HG03469 (cell line): ENCODE measurements at regions not wholly inside any gene's neighbourhood (a gene's known extent, or its start where the extent isn't known, plus 50 kb on each side); places are given as distances from the start of the nearest gene placed in this dataset.
"Not testable (repeated sequence)": the region's sequence is repeated elsewhere in the genome, so short reads cannot be mapped to it uniquely, and the experiment has no call there.

Source experiments
- ATAC-seq: cut with Tn5 transposase; IDR thresholded peaks from one replicate; pipeline ENCODE4 v1.9.1; 2021; ENCODE audit warnings: mild to moderate bottlenecking, moderate library complexity, moderate number of reproducible peaks; ENCODE audit not compliant: unreplicated experiment

- ATAC-seq = no peak
Observed at GRCh38 chr7:85376589-85376988, 189.7 kb upstream of the SEMA3D start.

- ATAC-seq = no peak
Observed at GRCh38 chr7:85356916-85357315, 170.1 kb upstream of the SEMA3D start.

GRCh38 chr7:85343484-85343883 lies 156.6 kb upstream of the SEMA3D start:
- peak; percentile 55 for ATAC-seq

- no peak for ATAC-seq
Observed at GRCh38 chr7:85342781-85343180, 155.9 kb upstream of the SEMA3D start.

- ATAC-seq = no peak
Observed at GRCh38 chr7:85341973-85342372, 155.1 kb upstream of the SEMA3D start.

GRCh38 chr7:85341121-85341520 lies 154.3 kb upstream of the SEMA3D start:
- no peak for ATAC-seq

- ATAC-seq = no peak
Observed at GRCh38 chr7:85336086-85336485, 149.2 kb upstream of the SEMA3D start.

- not testable (repeated sequence) for ATAC-seq
Observed at GRCh38 chr7:85335113-85335512, 148.3 kb upstream of the SEMA3D start.

GRCh38 chr7:85328456-85328998 lies 141.7 kb upstream of the SEMA3D start:
- ATAC-seq = no peak

GRCh38 chr7:85324145-85324799 lies 137.4 kb upstream of the SEMA3D start:
- no peak for ATAC-seq

GRCh38 chr7:85322252-85322651 lies 135.4 kb upstream of the SEMA3D start:
- no peak for ATAC-seq

- no peak for ATAC-seq
Observed at GRCh38 chr7:85320699-85321476, 134.0 kb upstream of the SEMA3D start.

- no peak for ATAC-seq
Observed at GRCh38 chr7:85316489-85316888, 129.6 kb upstream of the SEMA3D start.

GRCh38 chr7:85310301-85310700 lies 123.4 kb upstream of the SEMA3D start:
- no peak for ATAC-seq

- no peak for ATAC-seq
Observed at GRCh38 chr7:85306115-85306514, 119.3 kb upstream of the SEMA3D start.

- no peak for ATAC-seq
Observed at GRCh38 chr7:85294176-85294575, 107.3 kb upstream of the SEMA3D start.

GRCh38 chr7:85292908-85293576 lies 106.2 kb upstream of the SEMA3D start:
- ATAC-seq = peak; percentile 34

- ATAC-seq = peak; percentile 44
Observed at GRCh38 chr7:85290269-85290668, 103.4 kb upstream of the SEMA3D start.

GRCh38 chr7:85289279-85289678 lies 102.4 kb upstream of the SEMA3D start:
- no peak for ATAC-seq

- no peak for ATAC-seq
Observed at GRCh38 chr7:85287106-85287825, 100.4 kb upstream of the SEMA3D start.

- no peak for ATAC-seq
Observed at GRCh38 chr7:85286446-85286845, 99.6 kb upstream of the SEMA3D start.
